Stimulated activated CD4-positive, alpha-beta T cell treated with anti-CD3 and anti-CD28 coated beads, Interleukin-15, amount 100 ng/mL, for 24 hours (primary cell): ENCODE measurements at regions not wholly inside any gene's neighbourhood (a gene's known extent, or its start where the extent isn't known, plus 50 kb on each side); places are given as distances from the start of the nearest gene placed in this dataset.

Source experiments
- DNase-seq: peaks from one replicate; pipeline ENCODE4 v3.0.0-alpha.2; 2020

GRCh38 chr15:47184003-47184907 lies 533.0 kb upstream of the SEMA6D start:
- peak; percentile 31 for DNase-seq

- DNase-seq = peak; percentile 1
Measured at GRCh38 chr15:47184908-47185801, 532.1 kb upstream of the SEMA6D start.

- no peak for DNase-seq
Measured at GRCh38 chr15:47186075-47186474, 531.2 kb upstream of the SEMA6D start.

- no peak for DNase-seq
Measured at GRCh38 chr15:47188758-47189507, 528.4 kb upstream of the SEMA6D start.

- DNase-seq = no peak
Measured at GRCh38 chr15:47194718-47195117, 522.6 kb upstream of the SEMA6D start.

GRCh38 chr15:47196048-47196447 lies 521.3 kb upstream of the SEMA6D start:
- DNase-seq = peak; percentile 65

GRCh38 chr15:47203993-47204392 lies 513.3 kb upstream of the SEMA6D start:
- DNase-seq = no peak

GRCh38 chr15:47206358-47206978 lies 510.8 kb upstream of the SEMA6D start:
- DNase-seq = no peak

- no peak for DNase-seq
Measured at GRCh38 chr15:47209591-47209990, 507.7 kb upstream of the SEMA6D start.

GRCh38 chr15:47212222-47213010 lies 504.9 kb upstream of the SEMA6D start:
- no peak for DNase-seq

- DNase-seq = no peak
Measured at GRCh38 chr15:47213883-47214282, 503.4 kb upstream of the SEMA6D start.

- no peak for DNase-seq
Measured at GRCh38 chr15:47218295-47218694, 499.0 kb upstream of the SEMA6D start.

- no peak for DNase-seq
Measured at GRCh38 chr15:47244361-47244760, 472.9 kb upstream of the SEMA6D start.

- no peak for DNase-seq
Measured at GRCh38 chr15:47246317-47246716, 471.0 kb upstream of the SEMA6D start.

- no peak for DNase-seq
Measured at GRCh38 chr15:47258521-47258920, 458.8 kb upstream of the SEMA6D start.

GRCh38 chr15:47265686-47266085 lies 451.6 kb upstream of the SEMA6D start:
- DNase-seq = no peak

- no peak for DNase-seq
Measured at GRCh38 chr15:47266566-47266965, 450.7 kb upstream of the SEMA6D start.

GRCh38 chr15:47273864-47274263 lies 443.4 kb upstream of the SEMA6D start:
- no peak for DNase-seq

- no peak for DNase-seq
Measured at GRCh38 chr15:47283246-47283645, 434.1 kb upstream of the SEMA6D start.

- DNase-seq = no peak
Measured at GRCh38 chr15:47288794-47289193, 428.5 kb upstream of the SEMA6D start.

GRCh38 chr15:47289656-47290055 lies 427.6 kb upstream of the SEMA6D start:
- no peak for DNase-seq

- no peak for DNase-seq
Measured at GRCh38 chr15:47291767-47292166, 425.5 kb upstream of the SEMA6D start.
